ENCODE measurements at regions not wholly inside any gene's neighbourhood (a gene's known extent, or its start where the extent isn't known, plus 50 kb on each side); places are given as distances from the start of the nearest gene placed in this dataset.
A peak's percentile ranks its signal among the peaks of the same experiment; 100 is the strongest.

- Histone ChIP-seq H3K79me2 (ENCODE audit: insufficient read depth, low read length) (no peaks in the 10 kb centered on the region), H4K20me1 (ENCODE audit: insufficient read depth, low read length) (no peaks in the 10 kb centered on the region), H3K27ac (ENCODE audit: extremely low read length, insufficient read depth, low read length) (no peak overlapping the region), H3K36me3 (replicated peaks in 1 of 2; ENCODE audit: control insufficient read depth in 1 of 2, insufficient read depth in 2 of 2, low read length in 2 of 2) (no peaks in the 10 kb centered on the region), H3K9me3 (ENCODE audit: low read length) (no peaks in the 10 kb centered on the region), H3K9ac (ENCODE audit: insufficient read depth, low read depth, low read length) (no peak overlapping the region), H3K4me1 (ENCODE audit: insufficient read depth, low read length) (peaks cover 39% of the 10 kb centered on the region), H2AFZ (ENCODE audit: low read length) (no peak overlapping the region), H3K27me3 (ENCODE audit: control insufficient read depth in 1 of 2, insufficient read depth in 2 of 2, low read length in 2 of 2) (no peaks in the 10 kb centered on the region), H3K4me3 (replicated peaks in 1 of 3; ENCODE audit: insufficient read depth in 1 of 3, low read depth in 2 of 3, low read length in 3 of 3) (no peak overlapping the region), H3K4me2 (ENCODE audit: low read depth, low read length) (no peak overlapping the region)
- in situ Hi-C loops (cut with HindIII; ENCODE audit: extremely low pct_ligation_motif_present, low pct_unique_long_range_greater_than_20kb) (loop anchor here (25.0 kb wide), 2 partner anchors 274 to 801 kb away; no protein-coding TSS in a partner anchor), intact Hi-C loops (cut with micrococcal nuclease; ENCODE audit: unreplicated experiment) (loop anchor here (2.0 to 10.0 kb wide), 5 partner anchors 101 to 941 kb away; no protein-coding TSS in a partner anchor)
- ChIA-PET POLR2A (interaction anchor here (1.8 to 2.5 kb wide), 3 partner anchors 14 to 271 kb away, joined by 7 to 28 read pairs (median 26); no protein-coding TSS in a partner anchor), CTCF (ENCODE audit: low intra/inter-chr PET ratio, low total read pairs) (no interaction called here)
- no TSS peak for BruUV-seq (replicated peaks)
- ATAC-seq (no peak), DNase-seq (ENCODE audit: low spot score) (no peak), FAIRE-seq (no peak)
- 83% methylated on average over 1 of the region's 1 CpG for WGBS (ENCODE audit: low lambda C conversion rate)
- TF ChIP-seq NCOA5 (CRISPR knock-in tag; IDR thresholded peaks at IDR 0.05): no peak
- no peak for TF ChIP-seq NPAS2 (CRISPR knock-in tag; IDR thresholded peaks at IDR 0.05; ENCODE audit: borderline replicate concordance)
- no peak for TF ChIP-seq FOXC1 (CRISPR knock-in tag; IDR thresholded peaks at IDR 0.05; ENCODE audit: borderline replicate concordance)
- no peak for TF ChIP-seq SMC3 (IDR thresholded peaks at IDR 0.05; ENCODE audit: low read length)
- no peak for TF ChIP-seq SP4 (CRISPR knock-in tag; IDR thresholded peaks at IDR 0.05)
- TF ChIP-seq ZNF724P (CRISPR knock-in tag; IDR thresholded peaks at IDR 0.05; ENCODE audit: borderline replicate concordance): no peak
- no peak for TF ChIP-seq ZKSCAN1 (IDR thresholded peaks at IDR 0.05; ENCODE audit: low read length)
- no peak for TF ChIP-seq JUNB (CRISPR knock-in tag; IDR thresholded peaks at IDR 0.05; ENCODE audit: borderline replicate concordance)
Observed at GRCh38 chr5:82636591-82636990, 358.4 kb upstream of the RPS23 start.

- whole genome bisulfite sequencing (ENCODE audit: low lambda C conversion rate): 11% methylated on average over 4 of the region's 4 CpGs
- ATAC-seq: peak; percentile 99
- TF ChIP-seq ZFP82 (CRISPR knock-in tag; IDR thresholded peaks at IDR 0.05; ENCODE audit: borderline replicate concordance) (no peak), ZNF431 (CRISPR knock-in tag; IDR thresholded peaks at IDR 0.05; ENCODE audit: borderline replicate concordance, low read depth) (no peak; the same call in 1 of the 2 replicates), ZNF564 (CRISPR knock-in tag; IDR thresholded peaks at IDR 0.05) (peak; percentile 44; the same call in 1 of the 2 replicates), HOXA9 (CRISPR knock-in tag; IDR thresholded peaks at IDR 0.05; ENCODE audit: borderline replicate concordance) (no peak), NFRKB (IDR thresholded peaks at IDR 0.05) (no peak), ZNF121 (CRISPR knock-in tag; IDR thresholded peaks at IDR 0.05) (no peak), ZNF441 (CRISPR knock-in tag; IDR thresholded peaks at IDR 0.05; ENCODE audit: borderline replicate concordance) (no peak), TFE3 (CRISPR knock-in tag; IDR thresholded peaks at IDR 0.05) (peak; percentile 77; the same call in 1 of the 2 replicates)
Observed at GRCh38 chr5:82635561-82636288, 357.6 kb upstream of the RPS23 start.

More at GRCh38 chr5:82635561-82636288, 357.6 kb upstream of the RPS23 start:
- intact Hi-C loops (cut with micrococcal nuclease; ENCODE audit: unreplicated experiment) (loop anchor here (1.0 to 10.0 kb wide), 8 partner anchors 102 to 942 kb away; no protein-coding TSS in a partner anchor), in situ Hi-C loops (cut with HindIII; ENCODE audit: extremely low pct_ligation_motif_present, low pct_unique_long_range_greater_than_20kb) (loop anchor here (25.0 kb wide), 2 partner anchors 273 to 802 kb away; no protein-coding TSS in a partner anchor)
- FAIRE-seq: peak; percentile 97
- peak; percentile 98 for DNase-seq (ENCODE audit: low spot score)
- Histone ChIP-seq H3K27ac (ENCODE audit: extremely low read length, insufficient read depth, low read length) (peak overlapping the region; percentile 56), H3K36me3 (replicated peaks in 1 of 2; ENCODE audit: control insufficient read depth in 1 of 2, insufficient read depth in 2 of 2, low read length in 2 of 2) (no peaks in the 10 kb centered on the region), H3K9me3 (ENCODE audit: low read length) (no peaks in the 10 kb centered on the region), H3K4me1 (ENCODE audit: insufficient read depth, low read length) (peaks cover 31% of the 10 kb centered on the region), H3K9ac (ENCODE audit: insufficient read depth, low read depth, low read length) (peak overlapping the region; percentile 27; the same call in 1 of the 2 replicates), H3K27me3 (ENCODE audit: control insufficient read depth in 1 of 2, insufficient read depth in 2 of 2, low read length in 2 of 2) (no peaks in the 10 kb centered on the region), H3K4me2 (ENCODE audit: low read depth, low read length) (peak overlapping the region; percentile 61), H4K20me1 (ENCODE audit: insufficient read depth, low read length) (no peaks in the 10 kb centered on the region), H3K4me3 (replicated peaks in 1 of 3; ENCODE audit: insufficient read depth in 1 of 3, low read depth in 2 of 3, low read length in 3 of 3) (no peak overlapping the region; a peak in 1 of 6 replicates), H3K79me2 (ENCODE audit: insufficient read depth, low read length) (no peaks in the 10 kb centered on the region), H2AFZ (ENCODE audit: low read length) (no peak overlapping the region)
- POLR2A ChIA-PET: interaction anchor here (1.3 to 2.5 kb wide), 4 partner anchors 13 to 278 kb away, joined by 4 to 28 read pairs (median 16); no protein-coding TSS in a partner anchor
- BruUV-seq (replicated peaks): no TSS peak
- CTCF ChIA-PET (ENCODE audit: low intra/inter-chr PET ratio, low total read pairs): no interaction called here

Data from HepG2 (cell line).